ENCODE measurements at regions not wholly inside any gene's neighbourhood (a gene's known extent, or its start where the extent isn't known, plus 50 kb on each side); places are given as distances from the start of the nearest gene placed in this dataset.

DNA sequence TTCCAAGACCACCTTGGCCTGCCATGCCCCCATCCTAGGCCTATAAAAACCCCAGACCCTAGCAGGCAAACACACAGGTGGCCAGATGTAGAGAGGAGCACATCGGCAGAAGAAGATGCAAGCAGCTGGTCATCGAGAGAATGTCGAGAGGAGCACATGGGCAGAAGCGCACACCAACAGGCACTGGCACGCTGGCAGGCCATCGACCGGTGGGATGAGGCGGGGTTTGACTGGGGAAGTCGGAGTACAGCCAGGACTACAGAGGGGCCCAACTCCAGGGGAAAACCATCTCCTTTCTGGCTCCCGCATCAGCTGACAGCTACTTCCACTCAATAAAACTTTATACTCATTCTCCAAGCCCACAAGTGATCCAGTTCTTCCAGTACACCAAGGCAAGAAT, 283.1 kb upstream of the RGMB start:
- CTCF ChIA-PET: no interaction called here
- dilution Hi-C loops (cut with HindIII; ENCODE audit: low sequenced_read_pairs, unreplicated experiment): no loop called here
- DNase-seq: no peak
- no peak overlapping the region for H4K5ac ChIP-seq (ENCODE audit: low read depth, low read length)
- H3K23ac ChIP-seq (ENCODE audit: low read depth, low read length): no peak overlapping the region
- no peaks in the 10 kb centered on the region for H3K4me1 ChIP-seq (ENCODE audit: control insufficient read depth, insufficient read depth, low read length)
- H3K56ac ChIP-seq (ENCODE audit: extremely low read depth, insufficient read depth, low read length): no peak overlapping the region
- no peak overlapping the region for H2BK20ac ChIP-seq (ENCODE audit: low read depth, low read length)
- H2AFZ ChIP-seq (replicated peaks; ENCODE audit: low read length, poor library complexity): no peak overlapping the region
- H3K79me1 ChIP-seq (ENCODE audit: low read depth in 1 of 2, low read length in 2 of 2): no peaks in the 10 kb centered on the region
- no peaks in the 10 kb centered on the region for H4K20me1 ChIP-seq (ENCODE audit: insufficient read depth, low read length)
- in situ Hi-C loops (cut with MboI; ENCODE audit: low sequenced_read_pairs): no loop called here
- H2BK15ac ChIP-seq (ENCODE audit: low read depth, low read length): no peak overlapping the region
- TF ChIP-seq SMC3 (IDR thresholded peaks at IDR 0.05; ENCODE audit: low read depth, low read length) (no peak), RCOR1 (IDR thresholded peaks at IDR 0.05; ENCODE audit: insufficient replicate concordance, low read length) (no peak), POLR2A (IDR thresholded peaks at IDR 0.05; ENCODE audit: low read depth, low read length) (no peak), CHD1 (IDR thresholded peaks at IDR 0.05; ENCODE audit: low read depth, low read length) (no peak), MXI1 (IDR thresholded peaks at IDR 0.05; ENCODE audit: borderline replicate concordance, low read depth, low read length) (no peak), NFE2L2 (IDR thresholded peaks at IDR 0.05; ENCODE audit: low read depth, low read length) (no peak), MAFK (IDR thresholded peaks at IDR 0.05; ENCODE audit: low read depth, low read length) (no peak), RFX5 (IDR thresholded peaks at IDR 0.05; ENCODE audit: low read depth, low read length) (no peak), FOS (IDR thresholded peaks at IDR 0.05; ENCODE audit: low read depth, low read length) (no peak)
- TF ChIP-seq, protein P1, sequence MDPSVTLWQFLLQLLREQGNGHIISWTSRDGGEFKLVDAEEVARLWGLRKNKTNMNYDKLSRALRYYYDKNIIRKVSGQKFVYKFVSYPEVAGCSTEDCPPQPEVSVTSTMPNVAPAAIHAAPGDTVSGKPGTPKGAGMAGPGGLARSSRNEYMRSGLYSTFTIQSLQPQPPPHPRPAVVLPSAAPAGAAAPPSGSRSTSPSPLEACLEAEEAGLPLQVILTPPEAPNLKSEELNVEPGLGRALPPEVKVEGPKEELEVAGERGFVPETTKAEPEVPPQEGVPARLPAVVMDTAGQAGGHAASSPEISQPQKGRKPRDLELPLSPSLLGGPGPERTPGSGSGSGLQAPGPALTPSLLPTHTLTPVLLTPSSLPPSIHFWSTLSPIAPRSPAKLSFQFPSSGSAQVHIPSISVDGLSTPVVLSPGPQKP (IDR thresholded peaks at IDR 0.05; ENCODE audit: borderline replicate concordance, low read depth, low read length): no peak
- TF ChIP-seq, protein P2, sequence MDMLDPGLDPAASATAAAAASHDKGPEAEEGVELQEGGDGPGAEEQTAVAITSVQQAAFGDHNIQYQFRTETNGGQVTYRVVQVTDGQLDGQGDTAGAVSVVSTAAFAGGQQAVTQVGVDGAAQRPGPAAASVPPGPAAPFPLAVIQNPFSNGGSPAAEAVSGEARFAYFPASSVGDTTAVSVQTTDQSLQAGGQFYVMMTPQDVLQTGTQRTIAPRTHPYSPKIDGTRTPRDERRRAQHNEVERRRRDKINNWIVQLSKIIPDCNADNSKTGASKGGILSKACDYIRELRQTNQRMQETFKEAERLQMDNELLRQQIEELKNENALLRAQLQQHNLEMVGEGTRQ (IDR thresholded peaks at IDR 0.05; ENCODE audit: low read depth, low read length): no peak
- TF ChIP-seq, protein P3, sequence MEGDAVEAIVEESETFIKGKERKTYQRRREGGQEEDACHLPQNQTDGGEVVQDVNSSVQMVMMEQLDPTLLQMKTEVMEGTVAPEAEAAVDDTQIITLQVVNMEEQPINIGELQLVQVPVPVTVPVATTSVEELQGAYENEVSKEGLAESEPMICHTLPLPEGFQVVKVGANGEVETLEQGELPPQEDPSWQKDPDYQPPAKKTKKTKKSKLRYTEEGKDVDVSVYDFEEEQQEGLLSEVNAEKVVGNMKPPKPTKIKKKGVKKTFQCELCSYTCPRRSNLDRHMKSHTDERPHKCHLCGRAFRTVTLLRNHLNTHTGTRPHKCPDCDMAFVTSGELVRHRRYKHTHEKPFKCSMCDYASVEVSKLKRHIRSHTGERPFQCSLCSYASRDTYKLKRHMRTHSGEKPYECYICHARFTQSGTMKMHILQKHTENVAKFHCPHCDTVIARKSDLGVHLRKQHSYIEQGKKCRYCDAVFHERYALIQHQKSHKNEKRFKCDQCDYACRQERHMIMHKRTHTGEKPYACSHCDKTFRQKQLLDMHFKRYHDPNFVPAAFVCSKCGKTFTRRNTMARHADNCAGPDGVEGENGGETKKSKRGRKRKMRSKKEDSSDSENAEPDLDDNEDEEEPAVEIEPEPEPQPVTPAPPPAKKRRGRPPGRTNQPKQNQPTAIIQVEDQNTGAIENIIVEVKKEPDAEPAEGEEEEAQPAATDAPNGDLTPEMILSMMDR (conservative IDR thresholded peaks at IDR 0.05; ENCODE audit: low read depth, low read length): no peak
- H2BK120ac ChIP-seq (ENCODE audit: low read depth, low read length): no peak overlapping the region
- no peak overlapping the region for H3K14ac ChIP-seq (replicated peaks; ENCODE audit: low read depth, low read length)
- no peaks in the 10 kb centered on the region for H3K9me3 ChIP-seq (ENCODE audit: control insufficient read depth, insufficient read depth, low read length)
- 96% methylated on average over 4 of the region's 10 CpGs; no CpG with 5 or more reads in 1 of the 2 experiments for WGBS, 2 experiments (ENCODE audit: extremely low coverage in 2 of 2, insufficient read length in 1 of 2)
- H3K18ac ChIP-seq (ENCODE audit: low read depth, low read length): no peak overlapping the region
- H3K9me1 ChIP-seq (ENCODE audit: insufficient read depth, low read length): no peaks in the 10 kb centered on the region
- ATAC-seq (ENCODE audit: low read depth): no peak
- intact Hi-C loops (cut with micrococcal nuclease): no loop called here
- no peaks in the 10 kb centered on the region for H3K36me3 ChIP-seq (ENCODE audit: control insufficient read depth, insufficient read depth, low read length)
- no peak overlapping the region for H3K4ac ChIP-seq (ENCODE audit: low read depth, low read length)
- no peak overlapping the region for H3K4me2 ChIP-seq (ENCODE audit: low read depth, low read length)
- H3K4me3 ChIP-seq (ENCODE audit: insufficient read depth, low read depth, low read length): no peak overlapping the region
- H2AK9ac ChIP-seq (replicated peaks; ENCODE audit: low read depth, low read length, poor library complexity): no peak overlapping the region
- POLR2A ChIA-PET (ENCODE audit: unreplicated experiment): no interaction called here
- no peak overlapping the region for H2BK5ac ChIP-seq (ENCODE audit: low read depth, low read length, poor library complexity, severe bottlenecking)
- no peak overlapping the region for H3K27ac ChIP-seq (ENCODE audit: insufficient read depth, low read length)
- no peak overlapping the region for H3K9ac ChIP-seq (ENCODE audit: low read depth, low read length)
- BruUV-seq (replicated peaks): no TSS peak
- H2AK5ac ChIP-seq (ENCODE audit: low read depth, low read length): no peak overlapping the region
- no peaks in the 10 kb centered on the region for H3K27me3 ChIP-seq (ENCODE audit: control insufficient read depth, insufficient read depth, low read length)
- no peak overlapping the region for H4K91ac ChIP-seq (ENCODE audit: insufficient read depth, low read depth, low read length)
- no peak overlapping the region for H4K8ac ChIP-seq (ENCODE audit: low read depth in 2 of 2, low read length in 2 of 2)
